ENCODE measurements at regions not wholly inside any gene's neighbourhood (a gene's known extent, or its start where the extent isn't known, plus 50 kb on each side); places are given as distances from the start of the nearest gene placed in this dataset.

DNA sequence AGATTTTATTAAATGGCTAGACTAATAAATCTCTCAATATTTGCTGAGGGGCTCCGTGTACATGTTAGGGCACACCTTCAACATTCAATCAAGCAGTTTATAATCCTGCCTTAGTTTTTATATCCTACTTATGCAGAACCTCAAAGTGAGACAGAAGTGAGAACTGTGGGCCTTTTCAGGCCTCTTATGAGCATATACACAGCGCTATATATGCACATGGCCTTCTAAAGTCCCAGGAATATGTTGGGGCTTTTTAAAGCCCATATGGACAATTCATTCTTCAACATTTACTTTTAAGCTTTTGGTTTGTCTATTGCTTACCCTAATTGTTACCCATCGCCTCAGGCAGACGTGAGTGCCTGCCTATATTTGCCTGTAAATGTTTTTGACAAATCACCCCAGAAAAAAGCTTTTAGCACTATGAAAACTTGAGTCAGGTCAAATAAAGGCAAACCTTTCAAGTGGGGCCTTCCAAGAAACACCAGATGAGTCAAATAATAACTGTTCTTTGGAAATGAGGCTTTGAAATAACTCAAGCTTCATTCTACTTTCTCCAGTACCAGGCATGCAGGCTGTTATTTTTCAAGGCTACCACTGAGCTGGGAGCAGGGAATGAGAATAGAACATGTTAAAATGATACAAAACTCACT lies 58.2 kb downstream of the ESM1 start:
- no peak for TF ChIP-seq EZH2phosphoT487 (IDR thresholded peaks at IDR 0.05; ENCODE audit: borderline replicate concordance, low read depth, low read length)
- TF ChIP-seq, protein P1, sequence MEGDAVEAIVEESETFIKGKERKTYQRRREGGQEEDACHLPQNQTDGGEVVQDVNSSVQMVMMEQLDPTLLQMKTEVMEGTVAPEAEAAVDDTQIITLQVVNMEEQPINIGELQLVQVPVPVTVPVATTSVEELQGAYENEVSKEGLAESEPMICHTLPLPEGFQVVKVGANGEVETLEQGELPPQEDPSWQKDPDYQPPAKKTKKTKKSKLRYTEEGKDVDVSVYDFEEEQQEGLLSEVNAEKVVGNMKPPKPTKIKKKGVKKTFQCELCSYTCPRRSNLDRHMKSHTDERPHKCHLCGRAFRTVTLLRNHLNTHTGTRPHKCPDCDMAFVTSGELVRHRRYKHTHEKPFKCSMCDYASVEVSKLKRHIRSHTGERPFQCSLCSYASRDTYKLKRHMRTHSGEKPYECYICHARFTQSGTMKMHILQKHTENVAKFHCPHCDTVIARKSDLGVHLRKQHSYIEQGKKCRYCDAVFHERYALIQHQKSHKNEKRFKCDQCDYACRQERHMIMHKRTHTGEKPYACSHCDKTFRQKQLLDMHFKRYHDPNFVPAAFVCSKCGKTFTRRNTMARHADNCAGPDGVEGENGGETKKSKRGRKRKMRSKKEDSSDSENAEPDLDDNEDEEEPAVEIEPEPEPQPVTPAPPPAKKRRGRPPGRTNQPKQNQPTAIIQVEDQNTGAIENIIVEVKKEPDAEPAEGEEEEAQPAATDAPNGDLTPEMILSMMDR (conservative IDR thresholded peaks at IDR 0.05; ENCODE audit: low read length) = no peak
